ENCODE measurements at regions not wholly inside any gene's neighbourhood (a gene's known extent, or its start where the extent isn't known, plus 50 kb on each side); places are given as distances from the start of the nearest gene placed in this dataset.

DNA sequence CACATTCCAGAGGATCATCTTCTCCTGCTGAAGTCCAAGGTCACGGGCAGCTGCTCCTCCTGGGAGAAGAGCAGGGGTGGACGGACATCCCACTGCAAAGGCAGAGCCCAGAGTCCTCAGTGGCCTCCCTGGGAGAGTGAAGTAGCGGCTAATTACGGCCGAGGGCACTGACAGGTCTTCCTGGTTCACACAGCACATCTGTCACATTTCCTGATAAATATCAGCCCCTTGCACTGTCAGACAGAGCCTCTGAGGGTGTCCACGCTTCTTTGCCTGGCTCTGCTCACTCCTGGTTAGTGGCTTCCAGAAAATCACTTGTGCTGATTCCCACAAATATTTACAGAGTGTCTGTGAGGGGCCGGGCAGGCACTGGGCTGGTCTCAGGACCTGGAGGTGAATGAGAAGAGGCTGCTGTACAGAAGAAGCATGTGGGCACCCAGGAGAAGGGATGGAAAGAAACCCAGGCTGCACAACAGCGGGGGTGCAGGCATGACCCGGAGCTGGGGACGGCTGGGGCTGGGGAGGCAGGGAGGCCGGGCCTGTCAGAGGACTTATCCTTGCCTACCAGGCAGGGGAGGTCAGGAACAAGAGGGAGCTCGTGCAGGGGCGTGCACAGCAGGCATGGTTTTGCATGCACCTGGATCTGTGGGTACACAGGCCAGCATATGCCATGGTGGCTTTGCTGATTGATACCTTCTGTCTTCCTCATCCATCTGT, 258.2 kb upstream of the TNRC6C start:
- DNase-seq (ENCODE audit: low spot score): no peak

DNA sequence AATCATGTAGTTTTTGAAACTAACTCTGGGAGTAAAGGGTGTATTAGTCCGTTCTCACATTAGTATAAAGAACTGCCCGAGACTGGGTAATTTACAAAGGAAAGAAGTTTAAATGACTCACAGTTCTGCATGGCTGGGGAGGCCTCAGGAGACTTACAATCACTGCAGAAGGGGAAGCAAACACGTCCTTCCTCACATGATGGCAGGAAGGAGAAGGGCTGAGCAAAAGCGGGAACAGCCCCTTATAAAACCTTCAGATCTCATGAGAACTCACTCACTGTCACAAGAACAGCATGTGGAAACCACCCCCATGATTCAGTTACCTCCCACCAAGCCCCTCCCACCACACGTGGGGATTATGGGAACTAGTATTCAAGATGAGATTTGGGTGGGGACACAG, 256.5 kb upstream of the TNRC6C start:
- no peak for DNase-seq (ENCODE audit: low spot score)

DNA sequence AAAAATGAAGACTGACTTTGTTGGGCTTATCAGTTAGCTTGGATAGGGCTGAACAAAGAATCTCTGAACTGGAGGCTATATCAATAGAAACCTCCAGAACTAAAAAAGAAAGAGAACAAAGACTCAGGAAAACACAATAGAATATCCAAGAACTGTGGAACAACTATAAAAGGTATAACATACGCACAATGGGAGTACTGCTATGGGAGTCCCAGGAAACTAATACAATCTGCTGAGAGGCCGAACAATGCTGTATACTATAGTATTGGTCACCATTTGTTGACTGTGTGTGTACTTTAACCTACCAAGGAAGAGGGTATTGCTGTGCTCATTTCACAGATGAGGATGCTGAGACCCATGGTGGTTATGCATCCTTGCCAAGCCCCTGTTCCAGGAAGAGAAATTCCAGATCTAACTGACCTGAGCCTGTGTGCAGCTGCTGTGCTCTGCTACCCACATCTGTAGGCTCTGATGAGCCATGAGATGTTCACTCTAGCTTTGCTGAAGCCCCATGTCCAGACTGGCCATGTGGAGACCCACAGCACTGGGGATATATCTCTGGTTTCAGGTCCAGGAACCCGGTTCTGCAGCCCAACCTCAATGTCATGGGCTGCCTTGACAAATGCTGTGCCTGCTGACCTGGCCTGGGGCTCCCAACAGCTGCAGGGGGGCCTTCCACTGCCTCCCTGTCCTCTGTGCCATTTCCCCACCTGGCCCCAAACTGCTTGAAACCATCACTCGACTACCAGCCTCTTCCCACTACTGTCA, 254.3 kb upstream of the TNRC6C start:
- DNase-seq (ENCODE audit: low spot score): no peak

DNA sequence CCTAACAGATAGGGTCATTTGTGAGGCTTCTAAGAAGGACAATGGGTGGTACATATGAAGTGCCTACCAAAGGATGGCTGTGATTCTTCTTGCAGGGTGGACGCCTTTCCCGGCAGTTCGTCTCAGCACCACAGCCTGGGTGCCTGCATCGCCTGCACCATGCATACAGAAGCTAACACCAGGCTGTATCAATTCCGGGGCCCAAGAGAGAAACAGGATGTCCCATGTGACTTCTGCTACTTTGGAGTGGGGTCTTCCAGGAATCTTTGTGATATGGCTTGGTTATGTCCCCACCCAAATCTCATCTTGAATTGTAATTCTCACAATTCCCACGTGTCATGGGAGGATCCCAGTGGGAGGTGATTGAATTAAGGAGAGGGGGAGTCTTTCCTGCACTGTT, 251.6 kb upstream of the TNRC6C start:
- DNase-seq (ENCODE audit: low spot score): no peak

DNA sequence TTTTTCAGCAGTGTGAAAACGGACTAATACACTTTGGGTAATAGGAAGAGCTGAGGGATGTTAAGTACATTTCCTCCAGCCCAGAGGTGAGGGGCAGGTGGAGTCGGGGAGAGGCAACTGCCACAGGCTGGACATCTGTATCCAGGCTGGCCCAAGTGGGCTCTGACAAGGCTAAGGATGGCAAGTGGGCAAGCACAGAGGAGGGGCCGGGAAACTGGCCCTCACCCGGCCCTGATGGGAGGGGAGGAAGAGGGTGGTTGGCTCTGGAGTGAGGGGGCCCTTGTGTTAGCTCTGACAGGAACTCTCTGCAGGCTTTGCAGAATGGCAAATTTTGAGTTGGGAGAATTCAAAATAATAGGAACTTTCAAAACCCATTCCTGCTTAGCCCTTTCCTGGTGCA, 251.0 kb upstream of the TNRC6C start:
- no peak for DNase-seq (ENCODE audit: low spot score)

DNA sequence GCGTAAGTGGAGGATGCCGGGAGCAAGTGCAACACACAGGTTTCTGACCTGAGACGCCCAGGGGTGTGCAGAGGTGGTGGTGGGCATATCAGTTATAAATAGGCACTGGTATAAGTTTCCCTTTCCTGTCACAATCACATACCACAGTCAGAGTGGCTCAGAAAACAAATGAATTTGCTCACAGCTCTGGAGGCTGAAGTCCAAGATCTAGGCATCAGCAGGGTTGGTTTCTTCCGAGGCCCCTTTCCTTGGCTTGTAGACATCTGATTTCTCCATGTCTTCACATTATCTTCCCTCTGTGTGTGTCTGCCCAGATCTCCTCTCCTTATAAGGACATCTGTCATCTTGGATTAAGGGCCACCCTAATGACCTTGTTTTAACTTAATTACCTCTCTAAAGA, 250.5 kb upstream of the TNRC6C start:
- DNase-seq (ENCODE audit: low spot score): no peak

DNA sequence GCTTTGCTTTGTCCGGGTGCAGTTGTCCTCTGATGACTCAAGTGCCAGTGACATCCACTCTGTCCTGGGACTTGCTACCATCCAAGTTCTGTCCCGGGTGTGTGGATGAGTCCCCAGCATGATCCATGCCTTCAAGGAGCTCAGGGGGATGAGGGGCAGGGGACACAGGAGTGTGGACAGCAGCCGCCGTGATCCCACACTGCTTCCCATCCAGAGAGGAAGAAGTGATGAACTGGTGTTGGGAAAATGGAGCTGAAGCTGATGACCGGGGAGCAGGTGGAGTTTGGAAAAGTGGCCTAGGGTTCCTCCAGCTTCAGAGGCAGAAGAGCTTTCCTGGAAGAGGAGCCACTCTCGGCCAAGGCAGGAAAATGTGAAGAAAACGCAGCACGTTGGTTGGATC, 249.6 kb upstream of the TNRC6C start:
- no peak for DNase-seq (ENCODE audit: low spot score)

DNA sequence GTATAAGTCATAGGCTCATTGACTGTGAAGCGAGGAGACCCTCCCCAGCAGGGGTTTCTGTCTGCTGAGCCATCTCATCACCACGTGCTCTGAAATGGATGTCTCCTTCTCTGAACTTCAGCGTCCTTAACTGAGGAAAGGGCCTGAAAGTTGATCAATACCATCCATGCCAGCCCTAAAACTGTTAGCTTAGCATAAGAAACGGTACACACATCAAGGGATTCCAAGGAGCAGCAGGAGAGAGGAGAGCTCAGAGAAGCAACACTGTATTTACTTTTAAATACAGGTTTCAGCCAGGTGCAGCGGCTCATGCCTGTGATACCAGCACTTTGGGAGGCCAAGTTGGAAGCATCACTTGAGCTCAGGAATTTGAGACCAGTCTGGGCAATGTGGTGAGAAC, 248.9 kb upstream of the TNRC6C start:
- DNase-seq (ENCODE audit: low spot score): no peak

DNA sequence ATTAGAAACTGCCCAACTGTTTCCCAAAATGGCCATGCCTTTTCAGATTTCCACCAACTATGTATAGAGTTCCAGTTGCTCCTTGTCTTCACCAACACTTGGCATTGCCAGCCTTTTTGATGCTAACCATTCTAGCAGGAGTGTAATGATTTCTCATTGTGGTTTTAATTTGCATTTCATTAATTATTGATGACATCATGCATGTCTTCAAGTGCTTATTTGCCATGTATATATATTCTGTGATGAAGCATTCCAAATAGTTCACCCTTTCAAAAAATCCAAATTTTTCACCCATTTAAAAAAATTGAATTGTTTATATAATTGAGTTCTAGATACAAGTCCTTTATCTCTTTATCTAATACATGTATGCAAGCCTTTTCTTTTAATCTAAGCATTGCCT, 245.9 kb upstream of the TNRC6C start:
- no peak for DNase-seq (ENCODE audit: low spot score)

DNA sequence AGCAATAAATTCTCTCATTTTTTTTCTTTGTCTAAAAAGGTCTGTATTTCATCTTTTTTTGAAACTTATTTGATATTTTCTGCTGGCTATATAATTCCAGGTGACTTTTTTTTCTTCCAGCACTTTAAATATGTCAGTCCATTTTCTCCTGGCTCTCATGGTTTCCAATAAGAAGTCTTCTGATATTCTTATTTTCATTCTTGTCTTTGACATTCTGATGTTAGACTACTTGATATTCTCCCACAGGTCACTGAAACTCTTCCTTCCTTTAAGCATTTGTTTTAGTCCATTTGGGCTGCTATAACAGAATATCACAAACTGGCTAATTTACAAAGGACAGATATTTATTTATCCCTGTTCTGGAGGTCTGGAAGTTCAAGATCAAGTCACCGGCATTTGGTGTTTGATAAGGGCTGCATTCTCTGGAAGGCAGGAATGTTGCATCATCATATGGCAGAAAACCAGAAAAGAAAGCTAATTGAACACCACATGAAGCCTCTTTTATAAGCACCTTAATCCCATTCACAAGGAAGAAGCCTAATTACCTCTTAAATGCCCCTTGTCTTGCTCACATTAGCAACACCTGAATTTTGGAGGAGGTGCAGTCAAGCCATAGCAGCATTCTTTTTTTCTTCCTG, 242.1 kb upstream of the TNRC6C start:
- DNase-seq (ENCODE audit: low spot score): no peak

DNA sequence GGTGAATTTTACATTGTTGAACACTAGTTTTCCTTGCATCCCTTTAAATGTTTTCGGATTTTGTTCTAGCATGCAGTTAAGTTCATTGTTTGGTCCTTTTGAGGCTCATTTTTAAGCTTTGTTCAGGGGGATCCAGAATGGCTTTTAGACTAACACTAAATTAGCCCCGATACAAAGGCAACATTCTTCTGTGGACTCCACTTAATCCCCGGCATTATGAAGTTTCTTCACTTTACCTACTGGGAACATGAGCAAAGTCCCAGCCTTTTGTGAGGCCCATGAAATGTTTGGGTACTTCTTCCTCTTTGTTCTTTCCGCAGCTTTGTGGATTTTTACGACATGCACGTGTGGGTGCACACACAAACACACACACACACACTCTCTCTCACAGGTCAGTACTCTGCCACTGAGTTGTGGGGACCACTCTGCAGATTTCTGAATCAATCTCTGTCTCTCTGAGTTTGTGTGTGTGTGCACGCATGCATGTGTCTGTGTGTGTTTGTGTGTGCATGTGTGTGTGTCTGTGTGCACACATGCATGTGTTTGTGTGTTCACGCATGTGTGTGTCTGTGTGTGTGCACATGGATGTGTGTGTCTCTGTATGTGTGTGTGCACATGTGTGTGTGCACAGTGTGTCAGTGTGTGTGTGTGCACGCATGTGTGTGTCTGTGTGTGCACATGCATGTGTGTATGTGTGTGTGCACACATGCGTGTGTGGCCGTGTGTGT, 240.4 kb upstream of the TNRC6C start:
- DNase-seq (ENCODE audit: low spot score): no peak

DNA sequence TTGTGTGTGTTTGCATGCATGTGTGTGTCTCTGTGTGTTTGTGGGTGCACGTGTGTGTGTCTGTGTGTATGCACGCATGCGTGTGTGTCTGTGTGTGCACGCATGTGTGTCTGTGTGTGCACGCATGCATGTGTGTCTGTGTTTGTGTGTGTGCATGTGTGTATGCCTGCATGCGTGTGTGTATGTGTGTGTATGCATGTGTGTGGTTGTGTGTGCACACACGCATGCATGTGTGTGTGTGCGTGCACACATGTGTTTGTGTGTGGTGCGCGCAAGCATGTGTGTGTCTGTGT, 239.9 kb upstream of the TNRC6C start:
- no peak for DNase-seq (ENCODE audit: low spot score)

DNA sequence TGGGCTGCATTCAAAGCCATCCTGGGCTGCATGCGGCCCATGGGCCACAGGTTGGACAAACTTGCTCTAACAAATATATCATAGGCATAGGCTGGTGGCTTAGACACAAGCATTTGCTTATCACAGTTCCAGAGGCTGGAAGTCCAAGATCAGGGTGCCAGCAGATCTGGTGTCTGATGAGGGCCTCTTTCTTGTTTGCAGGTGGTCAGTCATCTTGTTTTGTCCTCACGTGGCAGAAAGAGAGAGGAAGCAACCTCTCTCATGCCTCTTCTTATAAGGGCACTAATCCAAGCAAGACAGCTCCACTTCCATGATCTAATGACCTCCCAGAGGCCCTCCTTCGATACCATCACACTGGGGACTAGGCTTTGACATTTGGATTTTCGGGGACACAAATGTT, 238.7 kb upstream of the TNRC6C start:
- no peak for DNase-seq (ENCODE audit: low spot score)

DNA sequence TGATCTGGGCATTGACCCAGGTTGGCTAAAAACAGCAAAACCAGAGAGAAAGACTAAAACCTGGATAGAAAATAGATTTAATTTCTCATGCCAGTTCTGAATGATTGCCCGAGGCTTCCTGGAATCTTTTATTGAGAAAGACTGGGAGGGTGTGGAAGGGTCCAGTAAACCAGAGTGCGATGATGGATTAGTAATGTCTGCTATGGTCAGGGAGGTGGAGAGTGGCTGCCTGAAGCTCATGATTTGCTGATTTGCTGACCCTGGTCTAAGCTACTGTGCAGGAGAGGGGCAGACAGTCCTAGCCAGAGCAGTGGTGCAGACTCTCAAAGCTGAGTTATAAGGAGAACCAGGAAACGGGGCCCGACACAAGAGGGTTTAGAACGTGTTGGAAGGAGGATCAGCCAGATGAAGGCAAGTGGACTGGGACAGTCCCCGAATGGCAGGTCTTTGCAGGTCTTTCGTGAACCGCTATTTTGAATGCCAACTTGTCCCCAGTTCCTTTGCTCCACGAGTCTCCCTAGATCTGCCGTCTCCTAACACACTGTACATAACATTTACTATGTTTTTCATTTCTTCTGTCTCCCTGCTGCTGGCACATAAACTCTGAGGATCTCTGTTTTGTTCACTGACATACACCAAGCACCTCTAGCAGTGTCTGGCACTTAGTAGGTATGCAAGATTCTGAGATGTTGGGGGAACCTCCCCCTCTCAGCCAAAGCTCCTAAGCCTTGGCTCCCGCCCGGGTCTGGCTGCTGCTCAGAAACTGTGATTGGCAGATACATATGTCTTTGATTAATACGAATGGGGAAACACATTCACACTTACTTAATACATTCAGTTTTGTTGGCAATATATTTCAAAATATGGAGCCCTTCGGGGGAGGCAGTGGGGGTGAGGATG, 237.3 kb upstream of the TNRC6C start:
- DNase-seq (ENCODE audit: low spot score): no peak

DNA sequence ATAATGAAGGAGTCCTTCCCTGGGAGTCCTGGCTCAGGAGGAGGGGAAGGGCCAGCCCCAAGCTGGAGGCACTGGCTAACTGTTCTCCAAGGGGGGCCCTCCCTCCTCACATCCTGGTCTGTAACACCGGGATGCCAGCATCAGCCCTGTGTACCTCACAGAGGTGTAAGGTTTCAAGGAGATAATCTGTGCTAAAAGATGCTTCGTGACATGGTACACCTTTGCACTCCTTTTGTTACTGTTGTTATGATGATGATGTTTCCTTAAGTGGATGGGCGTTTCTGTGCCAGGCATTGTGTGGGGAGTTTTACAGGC, 236.7 kb upstream of the TNRC6C start:
- no peak for DNase-seq (ENCODE audit: low spot score)

DNA sequence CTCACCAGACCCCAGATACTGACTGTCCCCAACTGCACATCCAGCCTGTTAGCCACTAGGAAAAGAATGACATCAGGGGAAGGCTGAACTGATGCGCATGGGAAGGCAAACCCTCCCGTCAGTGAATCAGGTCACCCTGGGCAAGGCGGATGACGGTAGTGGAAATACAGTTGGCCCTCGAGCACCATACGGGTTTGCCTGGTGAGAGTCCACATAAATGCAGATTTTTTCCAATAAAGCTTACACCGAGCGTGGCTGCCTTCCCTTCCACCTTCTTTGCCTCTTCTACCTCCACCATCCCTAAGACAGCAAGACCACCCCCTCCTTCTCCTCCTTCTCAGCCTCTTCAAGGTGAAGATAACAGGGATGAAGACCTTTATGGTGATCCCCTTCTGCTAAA, 236.1 kb upstream of the TNRC6C start:
- DNase-seq (ENCODE audit: low spot score): no peak

DNA sequence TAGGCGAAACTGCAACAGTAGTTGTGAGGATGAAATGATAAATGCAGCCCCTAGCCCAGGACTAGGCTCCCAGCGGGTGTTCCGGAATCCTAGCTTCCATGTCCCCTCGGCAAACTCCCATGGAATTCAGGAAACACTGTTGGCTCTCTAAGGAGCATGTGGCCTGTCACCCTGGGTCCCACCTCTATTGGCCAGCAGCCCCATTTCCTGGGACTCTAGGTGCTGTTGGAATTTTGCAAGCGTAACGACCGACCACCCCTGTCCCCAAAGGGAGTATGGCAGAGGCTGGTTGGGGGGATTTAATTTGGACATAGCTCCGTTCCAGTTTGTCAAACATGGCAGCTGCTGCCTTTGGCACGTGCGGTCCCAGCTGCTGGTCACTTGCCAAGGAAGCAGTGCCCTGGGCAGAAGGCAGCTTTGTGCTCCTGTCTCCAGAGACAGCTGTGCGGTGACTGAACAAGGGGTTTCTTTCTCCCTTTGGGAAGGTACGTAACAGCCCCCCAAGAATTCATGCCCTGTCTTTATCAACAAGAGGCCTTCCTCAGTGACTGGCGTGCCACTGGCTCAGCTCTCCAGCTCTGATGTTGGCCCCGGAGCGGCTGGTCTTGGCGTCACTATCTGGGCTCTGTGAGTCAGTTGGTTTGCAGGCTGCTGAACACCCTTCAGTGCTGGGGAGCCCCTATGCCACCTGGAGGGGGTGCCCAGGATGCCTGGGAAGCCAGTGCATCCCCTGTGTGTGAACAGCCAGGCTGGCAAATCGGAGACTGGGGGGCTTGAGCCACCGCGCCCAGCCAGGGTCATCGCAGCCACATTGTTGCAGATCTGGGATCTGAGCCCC, 235.2 kb upstream of the TNRC6C start:
- no peak for DNase-seq (ENCODE audit: low spot score)

DNA sequence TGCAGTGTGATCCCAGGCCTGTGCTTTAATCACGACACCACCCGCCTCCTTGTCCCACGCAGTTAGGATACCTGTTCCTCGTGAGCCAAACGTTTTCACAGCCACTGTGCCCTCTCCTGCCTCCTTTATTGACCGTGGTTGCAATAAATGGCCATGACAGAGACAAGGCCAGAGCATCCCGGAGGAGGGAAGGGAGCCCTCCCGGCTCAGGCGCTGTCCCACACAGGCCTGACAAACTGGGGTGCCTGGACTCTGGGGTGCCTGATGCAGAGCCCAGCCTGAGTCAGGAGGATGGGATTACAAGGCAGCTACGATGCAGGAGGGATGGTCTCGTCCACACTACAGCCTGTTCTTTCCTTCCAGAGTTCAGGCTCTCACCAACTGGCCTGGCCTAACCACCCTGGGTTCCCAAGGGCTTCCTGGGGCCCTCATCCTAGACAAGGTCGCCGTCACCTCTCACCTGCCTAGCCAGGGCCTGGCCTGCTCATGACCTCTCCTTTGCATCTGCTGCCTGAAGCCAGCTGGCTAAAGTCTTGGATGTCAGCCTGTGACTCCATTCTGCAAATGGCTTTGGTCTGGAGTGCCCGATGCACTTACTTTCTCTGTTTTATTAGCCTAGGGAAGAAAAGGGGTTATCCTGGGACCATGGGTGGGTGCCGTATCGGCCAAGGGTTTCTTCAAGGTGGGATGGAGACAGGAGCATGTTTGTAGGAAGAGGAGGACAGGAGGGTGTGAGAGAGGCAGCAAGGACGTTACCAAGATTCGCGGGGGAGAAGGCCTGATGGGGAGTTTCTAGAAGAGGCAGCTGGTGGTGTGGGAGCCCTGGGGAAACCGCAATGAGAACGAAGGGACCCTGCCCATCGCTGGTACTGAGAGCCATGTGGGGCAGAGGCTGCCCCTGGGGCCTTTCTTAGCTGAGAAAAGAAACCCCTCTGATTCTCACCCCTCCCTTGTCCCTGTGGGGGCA, 234.3 kb upstream of the TNRC6C start:
- no peak for DNase-seq (ENCODE audit: low spot score)

DNA sequence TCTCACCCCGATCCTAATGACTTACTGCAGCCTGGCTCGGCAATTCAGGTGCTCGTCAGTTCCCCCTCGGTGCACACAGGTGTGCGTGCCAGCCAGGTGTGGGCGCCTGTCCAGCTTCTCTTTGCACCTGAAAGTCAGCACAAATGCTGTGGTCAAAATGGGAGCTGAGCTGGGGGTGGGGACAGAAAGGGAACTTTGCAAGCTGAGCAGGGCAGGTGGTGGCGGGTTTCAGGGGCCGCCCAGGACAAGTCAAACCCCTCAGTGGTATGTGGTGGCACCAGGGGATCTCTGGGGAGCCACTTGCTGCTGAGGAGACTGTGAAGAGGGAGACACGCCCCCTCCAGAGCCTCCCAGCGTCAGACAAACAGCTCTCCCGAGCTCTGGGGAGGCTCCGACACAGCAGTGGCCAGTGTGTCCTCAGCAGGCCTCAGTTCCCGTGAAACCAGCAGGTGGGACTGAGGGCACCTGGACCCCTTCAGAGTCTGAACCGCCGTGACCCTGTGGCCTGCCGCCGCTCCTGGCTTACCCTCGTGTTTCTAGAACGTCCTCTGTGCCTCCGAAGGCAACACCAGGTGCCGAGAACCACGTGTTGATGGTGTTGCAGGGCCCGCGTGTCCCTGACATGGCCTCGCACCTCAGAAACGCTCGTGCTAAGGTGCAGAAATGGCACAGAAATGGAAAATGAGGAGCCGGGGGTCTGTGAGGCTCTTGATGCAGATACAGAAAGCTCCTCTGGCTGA, 233.5 kb upstream of the TNRC6C start:
- no peak for DNase-seq (ENCODE audit: low spot score)

All from SW480 (cell line).